ENCODE measurements at regions not wholly inside any gene's neighbourhood (a gene's known extent, or its start where the extent isn't known, plus 50 kb on each side); places are given as distances from the start of the nearest gene placed in this dataset.
"Not testable (repeated sequence)": the region's sequence is repeated elsewhere in the genome, so short reads cannot be mapped to it uniquely, and the experiment has no call there.

DNA sequence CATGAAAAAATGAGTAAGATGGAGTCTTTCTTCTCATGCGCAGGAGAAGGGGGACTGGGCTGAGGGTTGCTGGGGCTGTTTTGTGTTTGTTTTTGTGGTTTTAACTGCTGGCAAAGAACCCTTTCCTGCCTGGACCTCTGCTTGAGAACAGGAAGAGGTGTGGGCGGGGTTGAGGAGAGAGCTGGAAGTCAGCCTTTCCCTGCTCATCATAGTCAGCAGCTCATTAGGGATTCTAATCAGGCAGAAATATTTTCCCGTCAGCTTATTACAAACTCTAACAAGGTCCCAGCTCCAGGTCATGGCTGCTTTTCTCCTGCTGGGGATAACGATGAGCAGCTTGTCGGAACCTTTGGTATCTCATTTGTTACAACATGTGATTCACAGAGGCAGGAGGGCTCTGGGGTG, 185.0 kb upstream of the NRXN3 start:
- DNase-seq: peak; percentile 30

DNA sequence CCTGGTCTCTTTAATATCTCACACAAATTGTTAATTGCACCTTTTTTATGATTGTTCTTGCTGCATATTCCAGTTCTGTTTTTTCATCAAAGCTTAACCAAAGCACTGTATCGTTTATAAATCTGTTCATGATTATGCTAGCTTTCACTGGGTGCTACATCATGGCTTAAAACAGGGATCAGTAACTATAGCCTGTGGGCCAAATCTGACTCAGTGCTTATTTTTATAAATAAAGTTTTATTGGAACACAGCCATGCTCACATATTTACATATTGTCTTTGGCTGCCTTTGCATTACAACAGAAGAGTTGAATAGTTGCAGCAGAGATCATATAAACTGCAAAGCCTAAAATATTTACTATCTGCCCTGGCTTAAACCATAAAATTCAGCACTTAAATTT, 183.4 kb upstream of the NRXN3 start:
- no peak for DNase-seq

GRCh38 chr14:77988096-77988870, 181.9 kb upstream of the NRXN3 start:
- DNase-seq: no peak

DNA sequence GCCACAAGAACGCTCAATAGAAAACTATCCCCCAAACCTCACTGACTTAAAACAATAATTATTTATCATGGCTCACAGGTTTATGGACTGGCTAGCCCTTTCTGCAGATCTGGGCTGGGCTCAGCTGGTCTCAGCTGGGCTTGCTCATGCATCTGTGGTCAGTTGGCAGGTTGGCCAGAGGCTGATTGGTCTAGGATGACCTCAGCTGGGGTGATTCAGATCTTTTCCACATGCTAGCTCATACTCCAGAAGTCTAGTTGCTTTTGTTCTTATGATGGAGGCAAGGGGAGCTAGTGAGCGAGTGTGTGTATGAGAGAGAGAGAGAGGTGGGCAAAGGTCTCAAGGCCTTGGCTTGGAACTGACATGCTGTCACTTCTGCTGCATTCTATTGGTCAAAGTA, 181.2 kb upstream of the NRXN3 start:
- DNase-seq: no peak

GRCh38 chr14:77989441-77989991, 180.7 kb upstream of the NRXN3 start:
- no peak for DNase-seq

- no peak for DNase-seq
These were observed 179.8 kb upstream of the NRXN3 start for GRCh38 chr14:77990337-77990736.

DNA sequence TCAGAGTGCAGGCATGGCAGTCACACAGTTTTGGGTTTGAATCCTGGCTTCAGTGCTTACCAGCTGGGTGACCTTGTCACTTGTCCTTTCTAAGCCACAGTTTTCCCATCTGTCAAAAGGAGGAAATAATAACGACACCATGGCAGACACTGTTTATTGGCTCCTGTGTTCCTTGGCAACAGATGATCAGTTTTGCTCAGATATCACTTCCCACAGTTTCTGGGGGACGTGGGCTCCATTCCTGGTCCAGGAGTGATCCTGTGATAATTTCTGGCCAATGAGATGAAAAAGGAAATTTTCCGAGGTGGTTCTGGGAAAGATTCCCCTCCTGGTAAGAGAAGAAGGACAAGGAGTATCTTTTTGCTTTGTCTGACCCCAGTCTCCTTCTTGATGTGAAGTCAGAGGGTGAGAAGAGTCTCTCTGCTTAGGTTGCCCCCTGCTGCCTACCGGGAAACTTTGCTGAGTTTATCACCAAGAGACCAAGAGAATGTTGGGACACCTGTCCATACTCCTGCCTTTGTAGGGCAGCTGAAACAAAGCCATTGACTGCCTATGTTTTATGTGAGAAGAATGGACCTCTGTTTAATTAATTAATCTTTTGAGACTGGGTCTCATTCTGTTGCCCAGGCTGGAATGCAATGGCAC, 178.9 kb upstream of the NRXN3 start:
- peak; percentile 69 for DNase-seq

DNA sequence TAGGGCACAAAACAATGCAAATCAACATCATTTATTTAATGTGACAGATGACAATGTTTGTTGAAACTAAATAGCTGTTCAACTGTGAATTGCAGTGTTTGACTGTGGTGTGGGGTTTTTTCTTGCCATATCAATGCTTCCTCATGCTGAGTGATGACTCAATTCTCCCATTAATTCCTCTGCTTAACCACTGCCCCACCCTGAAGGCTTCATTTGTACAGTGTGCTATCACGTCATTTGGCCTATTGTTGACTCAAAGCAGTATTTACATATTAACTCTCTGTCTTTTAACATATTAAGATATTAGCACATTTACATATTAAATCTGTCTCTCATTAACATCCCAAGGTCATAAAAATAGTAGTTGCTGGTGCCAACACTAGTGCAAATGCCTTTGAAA, 164.8 kb upstream of the NRXN3 start:
- peak; percentile 91 for DNase-seq

DNA sequence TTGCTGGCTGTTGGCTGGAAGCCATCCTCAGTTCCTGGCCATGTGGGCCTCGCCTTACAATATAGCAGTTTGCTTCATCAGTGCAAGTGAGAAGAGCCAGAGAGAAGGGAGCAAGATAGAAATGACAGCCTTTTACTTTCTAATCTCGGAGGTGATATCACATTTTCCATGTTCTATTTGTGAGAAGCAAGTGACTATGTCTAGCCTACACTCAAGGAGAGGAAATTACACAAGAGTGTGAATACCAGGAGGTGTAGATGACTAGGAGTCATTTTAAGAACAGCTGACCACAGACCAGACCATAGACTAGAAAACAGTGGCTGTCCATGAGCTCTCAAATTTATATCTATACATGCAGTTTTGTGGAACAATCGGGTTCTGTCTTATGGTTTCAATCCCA, 163.0 kb upstream of the NRXN3 start:
- peak; percentile 18 for DNase-seq

DNA sequence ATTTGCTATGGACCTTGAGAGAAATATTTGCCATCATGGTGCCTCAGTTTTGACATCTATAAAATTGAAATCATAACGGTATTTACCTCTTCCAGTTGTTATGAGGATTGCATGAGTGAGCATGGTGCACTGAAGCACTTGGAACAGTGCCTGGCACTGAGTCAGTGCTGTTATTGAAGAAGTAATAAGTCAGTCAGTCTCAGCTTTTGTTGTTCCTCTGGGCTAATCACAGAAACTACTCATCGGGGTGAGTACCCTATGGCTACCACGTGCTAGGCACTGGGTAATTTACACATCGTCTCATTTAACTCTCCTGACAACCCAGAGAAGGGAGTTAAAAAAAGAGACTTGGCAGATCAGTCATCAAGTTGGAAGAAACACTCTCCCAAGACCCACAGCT, 159.5 kb upstream of the NRXN3 start:
- no peak for DNase-seq

GRCh38 chr14:78013911-78014310, 156.3 kb upstream of the NRXN3 start:
- not testable (repeated sequence) for DNase-seq

GRCh38 chr14:78016532-78016931, 153.6 kb upstream of the NRXN3 start:
- no peak for DNase-seq

DNA sequence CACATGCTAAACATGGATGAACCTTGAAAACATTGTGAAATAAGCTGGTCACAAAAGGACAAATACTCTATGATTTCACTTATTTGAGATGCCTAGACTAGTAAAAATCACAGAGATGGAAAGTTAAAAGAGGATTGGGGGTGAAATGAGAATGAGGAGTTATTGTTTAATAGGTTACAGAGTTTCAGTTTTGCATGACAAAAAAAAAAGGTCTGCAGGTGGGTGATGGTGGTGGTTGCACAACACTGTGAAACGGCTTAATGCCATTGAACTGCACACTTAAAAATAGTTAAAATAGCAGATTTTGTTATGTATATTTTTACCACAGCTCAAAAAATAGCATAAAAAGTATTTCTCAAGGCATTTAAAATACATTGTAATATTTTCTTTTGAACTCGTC, 151.9 kb upstream of the NRXN3 start:
- DNase-seq: no peak

DNA sequence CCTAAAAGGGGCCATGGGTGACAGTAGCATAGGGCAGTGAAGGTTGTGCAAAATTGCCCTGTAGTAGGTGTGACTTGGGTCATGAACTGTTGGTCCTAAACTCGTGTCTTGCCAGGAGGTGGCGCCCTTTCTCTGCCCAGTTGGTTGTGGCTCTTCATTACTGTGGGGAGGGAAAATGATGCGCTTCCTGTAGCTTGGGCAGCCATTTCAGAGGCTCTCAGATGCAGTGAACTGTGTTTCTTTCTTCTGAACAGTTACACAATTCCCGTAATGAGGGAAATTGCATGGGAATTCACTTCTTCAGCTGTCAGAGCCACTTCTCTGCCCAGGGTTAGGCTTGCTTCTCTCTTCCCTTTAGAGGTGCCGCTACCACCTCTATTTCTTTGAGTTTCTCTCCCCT, 148.1 kb upstream of the NRXN3 start:
- DNase-seq: peak; percentile 92

DNA sequence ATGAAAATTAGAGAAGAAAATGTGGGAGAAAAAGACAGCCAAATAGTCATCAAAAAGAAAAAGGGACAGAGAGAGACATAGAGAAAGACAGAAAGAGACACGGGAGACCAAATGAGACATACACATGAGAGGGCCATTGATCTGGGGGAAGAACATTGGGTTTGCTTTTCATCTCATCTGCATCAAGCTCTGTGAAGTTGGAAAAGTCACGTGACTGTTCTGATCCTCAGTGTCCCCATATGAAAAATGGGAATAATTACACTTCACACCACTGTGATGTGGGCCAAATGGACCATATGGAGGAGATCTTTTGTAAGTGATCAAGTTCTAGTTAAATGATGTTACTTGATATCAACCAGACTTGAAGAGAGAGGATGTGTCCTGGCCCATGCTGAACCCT, 147.1 kb upstream of the NRXN3 start:
- no peak for DNase-seq

GRCh38 chr14:78028471-78028870, 141.7 kb upstream of the NRXN3 start:
- DNase-seq: no peak

- DNase-seq: no peak
These were observed 140.4 kb upstream of the NRXN3 start for GRCh38 chr14:78029601-78030372.

DNA sequence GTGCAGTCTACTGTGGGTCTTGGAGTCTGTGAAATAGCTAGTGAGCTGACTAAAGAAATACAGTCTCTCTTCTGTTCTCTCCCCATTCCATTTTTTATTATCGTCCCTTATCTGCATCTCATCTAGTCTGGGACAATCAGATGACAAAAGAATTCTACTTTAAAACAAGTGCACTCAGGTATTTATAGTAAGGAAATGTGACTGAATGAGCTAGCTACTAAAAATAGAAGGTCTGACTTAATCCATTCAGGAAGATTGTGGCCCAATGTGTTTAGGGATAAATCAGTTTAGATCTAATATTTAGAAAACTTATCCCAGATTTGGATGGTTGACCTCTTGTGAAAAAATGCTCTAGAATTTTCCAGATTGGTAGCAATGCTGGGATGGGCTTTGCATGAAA, 126.8 kb upstream of the NRXN3 start:
- no peak for DNase-seq

GRCh38 chr14:78048120-78048519, 122.1 kb upstream of the NRXN3 start:
- peak; percentile 87 for DNase-seq

DNA sequence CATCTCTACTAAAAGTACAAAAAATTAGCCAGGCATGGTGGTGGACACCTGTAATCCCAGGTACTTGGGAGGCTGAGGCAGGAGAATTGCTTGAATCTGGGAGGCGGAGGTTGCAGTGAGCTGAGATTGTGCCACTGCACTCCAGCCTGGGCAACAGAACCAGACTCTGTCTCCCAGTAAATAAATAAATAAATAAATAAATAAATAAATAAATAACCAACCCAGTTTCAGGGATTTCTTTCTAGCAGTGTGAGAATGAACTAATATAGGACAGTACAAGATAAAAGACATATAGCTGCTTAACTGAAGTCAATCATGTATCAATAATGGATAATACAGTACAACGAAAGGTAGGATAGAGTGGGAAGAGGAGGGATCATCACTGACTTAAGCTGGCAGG, 113.3 kb upstream of the NRXN3 start:
- not testable (repeated sequence) for DNase-seq

DNA sequence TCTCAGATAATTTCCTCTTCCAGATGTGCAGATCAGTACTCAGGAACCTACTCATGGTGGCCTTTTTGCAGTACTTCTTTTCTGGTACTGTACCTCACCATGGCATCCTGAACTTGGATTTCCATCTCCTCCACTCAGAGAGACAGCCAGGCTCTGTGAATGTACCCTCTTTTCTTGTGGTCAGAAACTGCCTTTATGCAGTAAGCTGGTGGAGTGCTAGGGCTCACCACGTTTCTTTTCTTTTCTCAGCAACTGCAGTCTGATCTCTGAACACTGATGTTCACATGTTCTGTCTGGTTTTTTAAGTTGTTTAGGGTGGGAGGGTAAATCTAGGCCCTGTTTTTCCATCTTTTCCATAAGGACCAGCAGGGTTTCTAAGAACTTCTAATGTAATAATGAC, 99.8 kb upstream of the NRXN3 start:
- no peak for DNase-seq

DNA sequence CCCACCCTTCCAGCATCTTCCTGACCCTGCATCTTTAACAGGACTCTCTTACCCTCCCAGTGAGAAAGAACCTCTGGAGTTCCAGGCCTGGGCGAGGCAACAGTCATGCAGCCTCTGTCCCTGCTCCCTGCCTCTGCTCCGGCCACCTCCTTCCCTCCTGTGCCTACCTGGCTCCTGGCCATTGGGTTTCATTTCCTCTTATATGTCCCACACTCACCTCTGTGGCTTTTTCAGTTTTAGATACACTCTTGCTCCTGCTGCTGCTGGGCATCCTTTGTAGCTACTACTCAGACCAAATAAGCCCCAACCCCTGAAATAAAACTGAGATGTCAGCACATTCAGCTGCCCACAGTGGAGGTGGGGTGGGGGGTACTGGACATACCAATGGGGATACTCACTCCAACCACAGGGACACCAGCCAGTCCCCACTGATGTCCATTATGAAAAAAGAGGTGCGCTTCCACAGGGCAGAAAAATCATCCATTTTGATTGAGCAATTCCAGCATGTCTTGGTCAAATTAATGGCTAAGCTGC, 99.1 kb upstream of the NRXN3 start:
- no peak for DNase-seq

DNA sequence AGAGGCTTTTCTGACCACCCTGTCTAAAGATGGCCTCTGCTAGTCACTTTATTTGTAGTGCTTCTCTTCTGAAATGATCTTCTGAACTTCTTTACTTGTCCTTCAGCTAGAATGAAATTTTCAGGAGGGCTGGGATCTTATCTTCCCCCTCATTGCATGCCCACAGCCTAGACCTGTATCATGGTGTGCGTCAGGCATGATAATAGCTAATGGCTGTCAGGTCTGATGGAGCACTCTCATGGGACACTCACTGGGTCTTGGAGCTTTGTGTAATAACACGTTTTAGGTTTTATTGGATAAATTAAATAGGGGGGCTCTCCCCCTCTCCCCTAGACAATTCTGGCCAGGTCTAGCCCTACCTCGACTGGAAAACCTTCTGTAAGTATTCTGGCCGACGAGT, 97.1 kb upstream of the NRXN3 start:
- no peak for DNase-seq

Data from hematopoietic multipotent progenitor cell treated with erythropoietin and hydrocortisone succinate and interleukin-3 and kit ligand, for 4 days (in vitro differentiated cells).